ENCODE measurements at regions not wholly inside any gene's neighbourhood (a gene's known extent, or its start where the extent isn't known, plus 50 kb on each side); places are given as distances from the start of the nearest gene placed in this dataset.

GRCh38 chr2:59307196-59307595, 1066.1 kb upstream of the FANCL start:
- no peaks in the 10 kb centered on the region for H3K27me3 ChIP-seq (replicated peaks in 1 of 4; ENCODE audit: control insufficient read depth in 3 of 4, extremely low read depth in 1 of 4, insufficient read depth in 3 of 4, low read length in 3 of 4)
- no peak overlapping the region for H3K4ac ChIP-seq (replicated peaks; ENCODE audit: insufficient read length, low read depth, low read length)
- no peaks in the 10 kb centered on the region for H3K79me1 ChIP-seq (ENCODE audit: low read depth, low read length)
- FAIRE-seq, result no peak
- ChIA-PET POLR2A (ENCODE audit: partially characterized antibody) (no interaction called here), CTCF (ENCODE audit: partially characterized antibody) (no interaction called here)
- H3K18ac ChIP-seq (ENCODE audit: extremely low read depth, low read length), result no peak overlapping the region
- 100% methylated on average over 1 of the region's 1 CpG; no CpG with 5 or more reads in 1 of the 2 experiments for WGBS, 2 experiments (ENCODE audit: extremely low coverage in 1 of 2, insufficient coverage in 1 of 2, insufficient read length in 1 of 2, insufficient replicate concordance in 2 of 2, low coverage in 1 of 2, low lambda C conversion rate in 2 of 2, missing lambda C conversion rate in 1 of 2)
- H2BK12ac ChIP-seq (ENCODE audit: low read depth, low read length), result no peak overlapping the region
- H4K5ac ChIP-seq (ENCODE audit: insufficient read length, low read depth, low read length), result no peak overlapping the region
- no peaks in the 10 kb centered on the region for H3K36me3 ChIP-seq (ENCODE audit: control insufficient read depth in 2 of 4, insufficient read depth in 4 of 4, low read length in 3 of 4)
- no peaks in the 10 kb centered on the region for H3K23me2 ChIP-seq (ENCODE audit: low read depth, low read length)
- no peaks in the 10 kb centered on the region for H3K79me2 ChIP-seq (ENCODE audit: control insufficient read depth in 1 of 2, insufficient read depth in 2 of 2, low read length in 2 of 2)
- no peaks in the 10 kb centered on the region for H3K4me1 ChIP-seq (replicated peaks in 1 of 4; ENCODE audit: control insufficient read depth in 3 of 4, insufficient read depth in 4 of 4, low read length in 3 of 4)
- H3K27ac ChIP-seq (ENCODE audit: low read depth, low read length), result no peak overlapping the region
- TF ChIP-seq YY1 (IDR thresholded peaks at IDR 0.05; ENCODE audit: low read depth, low read length) (no peak), JUN (IDR thresholded peaks at IDR 0.05; ENCODE audit: low read depth, low read length) (no peak), CHD2 (IDR thresholded peaks at IDR 0.05; ENCODE audit: low read length) (no peak), BCL11A (IDR thresholded peaks at IDR 0.05; ENCODE audit: low read depth in 2 of 2, low read length in 2 of 2) (no peak), CEBPB (IDR thresholded peaks at IDR 0.05; ENCODE audit: low read depth, low read length) (no peak)
- no peak overlapping the region for H3K9ac ChIP-seq (replicated peaks in 1 of 4; ENCODE audit: extremely low read depth in 1 of 4, low read depth in 3 of 4, low read length in 3 of 4)
- no peak overlapping the region for H3K14ac ChIP-seq (ENCODE audit: insufficient read length)
- no peak overlapping the region for H2BK120ac ChIP-seq (replicated peaks; ENCODE audit: low read depth, low read length)
- no peak overlapping the region for H2AFZ ChIP-seq (ENCODE audit: low read length)
- H4K8ac ChIP-seq (ENCODE audit: extremely low read depth, insufficient read depth, low read length), result no peak overlapping the region
- no peak overlapping the region for H2BK15ac ChIP-seq (ENCODE audit: low read length)
- no peak overlapping the region for H3K4me2 ChIP-seq (ENCODE audit: insufficient read depth in 1 of 2, low read depth in 2 of 2, low read length in 2 of 2)
- H2BK5ac ChIP-seq (ENCODE audit: low read depth, low read length), result no peak overlapping the region
- DNase-seq (ENCODE audit: low read depth in 1 of 2, low spot score in 2 of 2), result no peak
- no peak overlapping the region for H2AK5ac ChIP-seq (ENCODE audit: low read depth, low read length)
- H4K91ac ChIP-seq (replicated peaks; ENCODE audit: insufficient read length, low read length), result no peak overlapping the region
- no peak overlapping the region for H3K23ac ChIP-seq (ENCODE audit: insufficient read length)
- no peak overlapping the region for H3K56ac ChIP-seq (replicated peaks; ENCODE audit: insufficient read length, low read depth, low read length)
- H4K20me1 ChIP-seq (replicated peaks in 1 of 2; ENCODE audit: control insufficient read depth in 1 of 2, insufficient read depth in 2 of 2, low read length in 2 of 2), result no peaks in the 10 kb centered on the region
- no peak overlapping the region for H2BK20ac ChIP-seq (ENCODE audit: low read length)
- H3K4me3 ChIP-seq (ENCODE audit: extremely low read depth in 1 of 4, insufficient read depth in 2 of 4, low read depth in 3 of 4, low read length in 4 of 4), result no peak overlapping the region
- no peaks in the 10 kb centered on the region for H3K9me3 ChIP-seq (ENCODE audit: insufficient read depth in 2 of 2, low read depth in 1 of 2, low read length in 1 of 2)
